ENCODE measurements at regions not wholly inside any gene's neighbourhood (a gene's known extent, or its start where the extent isn't known, plus 50 kb on each side); places are given as distances from the start of the nearest gene placed in this dataset.
A peak's percentile ranks its signal among the peaks of the same experiment; 100 is the strongest.

GRCh38 chr16:16797239-16797638 lies 418.3 kb downstream of the NPIPA7 start:
- peak; percentile 6 for DNase-seq

GRCh38 chr16:16798504-16798903 lies 419.6 kb downstream of the NPIPA7 start:
- DNase-seq, result no peak

GRCh38 chr16:16805809-16806208 lies 426.9 kb downstream of the NPIPA7 start:
- DNase-seq, result no peak

- no peak for DNase-seq
Observed at GRCh38 chr16:16815641-16816040, 436.7 kb downstream of the NPIPA7 start.

GRCh38 chr16:16817196-16817595 lies 438.3 kb downstream of the NPIPA7 start:
- DNase-seq, result no peak

- no peak for DNase-seq
Observed at GRCh38 chr16:16821261-16821660, 442.3 kb downstream of the NPIPA7 start.

GRCh38 chr16:16828913-16829398 lies 450.0 kb downstream of the NPIPA7 start:
- peak; percentile 35 for DNase-seq

GRCh38 chr16:16830401-16830800 lies 451.5 kb downstream of the NPIPA7 start:
- no peak for DNase-seq

GRCh38 chr16:16830973-16831372 lies 452.0 kb downstream of the NPIPA7 start:
- DNase-seq, result no peak

GRCh38 chr16:16833165-16833564 lies 454.2 kb downstream of the NPIPA7 start:
- no peak for DNase-seq

- no peak for DNase-seq
Observed at GRCh38 chr16:16850274-16850673, 471.3 kb downstream of the NPIPA7 start.

GRCh38 chr16:16857012-16857411 lies 478.1 kb downstream of the NPIPA7 start:
- no peak for DNase-seq

- no peak for DNase-seq
Observed at GRCh38 chr16:16857603-16858283, 478.8 kb downstream of the NPIPA7 start.

- DNase-seq, result peak; percentile 61
Observed at GRCh38 chr16:16861546-16861945, 482.6 kb downstream of the NPIPA7 start.

- no peak for DNase-seq
Observed at GRCh38 chr16:16863672-16864071, 484.7 kb downstream of the NPIPA7 start.

GRCh38 chr16:16864536-16864935 lies 485.6 kb downstream of the NPIPA7 start:
- no peak for DNase-seq

- no peak for DNase-seq
Observed at GRCh38 chr16:16865374-16865773, 486.4 kb downstream of the NPIPA7 start.

- no peak for DNase-seq
Observed at GRCh38 chr16:16867973-16868372, 489.0 kb downstream of the NPIPA7 start.

- DNase-seq, result no peak
Observed at GRCh38 chr16:16868727-16869126, 489.8 kb downstream of the NPIPA7 start.

GRCh38 chr16:16869746-16870145 lies 490.8 kb downstream of the NPIPA7 start:
- no peak for DNase-seq

GRCh38 chr16:16871196-16871595 lies 492.3 kb downstream of the NPIPA7 start:
- DNase-seq, result no peak

GRCh38 chr16:16877061-16877460 lies 498.1 kb downstream of the NPIPA7 start:
- no peak for DNase-seq

- DNase-seq, result no peak
Observed at GRCh38 chr16:16879567-16880251, 500.8 kb downstream of the NPIPA7 start.

- DNase-seq, result no peak
Observed at GRCh38 chr16:16881814-16882213, 502.9 kb downstream of the NPIPA7 start.

- DNase-seq, result no peak
Observed at GRCh38 chr16:16882766-16883165, 503.8 kb downstream of the NPIPA7 start.
